DMS79 treated with DMSO at 0.1 percent for 48 hours (cell line): ENCODE measurements at regions not wholly inside any gene's neighbourhood (a gene's known extent, or its start where the extent isn't known, plus 50 kb on each side); places are given as distances from the start of the nearest gene placed in this dataset.

ENCODE experiments used
- DNase-seq: peaks from one replicate; lab custom pipeline; 2025; lab: John Stamatoyannopoulos, UW

DNA sequence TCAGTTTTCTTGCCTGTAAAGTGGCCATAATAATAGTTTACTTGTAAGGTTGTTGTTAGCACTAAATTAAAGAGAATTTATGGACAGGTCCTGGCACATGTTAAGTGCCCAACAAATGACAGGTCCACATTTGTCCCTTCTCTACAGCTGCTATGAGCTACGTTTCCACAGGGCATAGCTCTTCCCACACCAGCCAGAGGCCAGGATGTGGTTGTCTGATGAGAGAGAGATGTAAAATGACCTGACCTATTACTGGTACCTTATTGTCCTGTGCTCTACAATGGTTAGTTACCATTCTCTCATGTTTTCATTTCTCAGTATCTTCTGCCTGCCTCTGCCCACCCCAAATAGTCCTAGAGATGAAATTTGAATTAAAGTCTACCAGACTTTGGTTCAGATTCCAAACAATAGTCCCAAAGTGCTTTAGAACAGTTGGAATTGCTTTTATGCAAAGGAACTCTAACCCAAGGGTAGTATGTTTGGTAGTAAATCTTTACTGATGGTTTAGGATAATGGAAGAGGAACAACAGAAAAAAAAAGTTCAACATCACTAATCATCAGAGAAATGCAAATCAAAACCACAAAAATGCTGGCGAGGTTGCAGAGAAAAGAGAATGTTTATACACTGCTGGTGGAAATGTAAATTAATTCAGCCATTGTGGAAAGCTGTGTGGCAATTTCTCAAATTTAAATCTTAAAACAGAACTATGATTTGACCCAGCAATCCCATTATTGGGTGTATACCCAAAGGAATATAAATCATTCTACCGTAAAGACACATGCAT lies 57.1 kb upstream of the ANKFN1 start:
- DNase-seq = no peak

DNA sequence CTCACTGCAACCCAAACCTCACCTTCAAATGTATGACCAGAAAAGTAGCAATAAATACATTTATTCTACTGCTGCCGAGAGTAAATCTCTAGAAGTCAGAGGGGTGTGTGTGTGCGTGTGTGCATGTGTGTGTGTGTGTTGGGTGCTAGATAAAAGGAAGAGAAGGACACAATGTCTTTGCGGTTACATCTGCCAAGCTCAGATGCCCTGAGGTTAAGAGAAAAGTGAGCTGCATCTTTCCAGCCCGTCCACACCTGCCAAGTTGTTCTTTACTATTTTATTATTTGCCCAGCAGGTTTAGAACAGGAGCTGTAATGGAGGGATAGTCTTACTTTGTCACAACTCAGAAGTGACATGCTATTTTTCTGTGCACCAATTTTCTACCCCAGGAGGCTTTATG lies 54.5 kb upstream of the ANKFN1 start:
- DNase-seq = no peak

DNA sequence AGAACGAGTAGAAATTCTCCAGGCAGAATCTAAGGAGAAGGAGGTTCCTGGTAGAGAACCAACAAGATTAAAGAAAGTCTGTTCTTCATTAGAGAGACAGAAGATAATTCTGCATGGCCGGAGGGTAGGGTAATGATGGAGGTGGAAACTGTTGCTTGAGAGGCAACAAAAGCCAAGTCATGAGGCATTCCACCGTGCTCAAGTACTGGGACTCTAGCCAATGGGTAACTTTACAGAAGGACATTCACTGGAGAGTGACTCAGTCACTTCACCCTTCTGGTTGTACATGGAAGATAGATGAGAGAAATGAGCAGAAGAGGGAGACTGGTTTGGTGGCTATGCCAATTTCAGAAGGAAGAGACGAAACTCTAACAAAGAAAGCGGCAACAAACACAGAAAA lies 53.6 kb upstream of the ANKFN1 start:
- no peak for DNase-seq
